Neuronal stem cell (in vitro differentiated cells): ENCODE measurements at regions not wholly inside any gene's neighbourhood (a gene's known extent, or its start where the extent isn't known, plus 50 kb on each side); places are given as distances from the start of the nearest gene placed in this dataset.

Source experiments
- DNase-seq: peaks from one replicate; pipeline ENCODE4 v3.0.0-alpha.2; 2013; ENCODE audit warnings: low spot score
- H2AFZ ChIP-seq: one replicate; pipeline ENCODE4 v1.6.1; 2013; ENCODE audit warnings: mild to moderate bottlenecking, low read length, inconsistent platforms
- H2AK5ac ChIP-seq: 2 replicates; pipeline ENCODE4 v1.6.1; 2013; ENCODE audit warnings: low read depth, mild to moderate bottlenecking, inconsistent platforms, low read length, moderate library complexity, mixed read lengths
- H2BK120ac ChIP-seq: 2 replicates; pipeline ENCODE4 v1.6.1; 2013; ENCODE audit warnings: low read depth, mild to moderate bottlenecking, inconsistent platforms, low read length, moderate library complexity, mixed read lengths
- H2BK12ac ChIP-seq: one replicate; pipeline ENCODE4 v1.6.1; 2013; ENCODE audit warnings: low read length, inconsistent platforms
- H2BK15ac ChIP-seq: 2 replicates; pipeline ENCODE4 v1.6.1; 2013; ENCODE audit warnings: mild to moderate bottlenecking, low read length, inconsistent platforms, mixed read lengths
- H2BK5ac ChIP-seq: one replicate; pipeline ENCODE4 v1.6.1; 2013; ENCODE audit warnings: inconsistent platforms, mild to moderate bottlenecking, low read length, moderate library complexity
- H3K14ac ChIP-seq: one replicate; pipeline ENCODE4 v1.6.1; 2013; ENCODE audit warnings: low read length, inconsistent platforms
- H3K18ac ChIP-seq: 2 replicates; pipeline ENCODE4 v1.6.1; 2013; ENCODE audit warnings: low read length, inconsistent platforms
- H3K23ac ChIP-seq: 2 replicates; pipeline ENCODE4 v1.6.1; 2013; ENCODE audit warnings: low read depth, mild to moderate bottlenecking, mixed read lengths, low read length, inconsistent platforms; ENCODE audit not compliant: poor library complexity
- H3K27ac ChIP-seq: replicated peaks from 3 replicates; pipeline ENCODE4 v1.5.1; 2013; ENCODE audit warnings: low read length, inconsistent platforms
- H3K27me3 ChIP-seq, 3 experiments: 2 replicates each; pipeline ENCODE4 v1.6.1; 2013; ENCODE audit warnings: low read length in 3 of 3, mild to moderate bottlenecking in 2 of 3, inconsistent platforms in 1 of 3, low read depth in 1 of 3, mixed read lengths in 1 of 3, moderate library complexity in 1 of 3; ENCODE audit not compliant: control insufficient read depth in 3 of 3, insufficient read depth in 3 of 3
- H3K36me3 ChIP-seq, 2 donors: replicated peaks in 1 of 2; 2 replicates each; pipeline ENCODE4 v1.6.1; 2013; ENCODE audit warnings: low read length in 2 of 2; ENCODE audit not compliant: control insufficient read depth in 2 of 2, insufficient read depth in 2 of 2
- H3K4ac ChIP-seq: 2 replicates; pipeline ENCODE4 v1.6.1; 2013; ENCODE audit warnings: inconsistent platforms, mild to moderate bottlenecking, low read length, moderate library complexity
- H3K4me1 ChIP-seq, 2 donors: 1 replicate in 1 of 2; 2 replicates in 1 of 2; pipeline ENCODE4 v1.6.1; 2013; ENCODE audit warnings: low read length in 2 of 2, low read depth in 1 of 2; ENCODE audit not compliant: control insufficient read depth in 2 of 2, insufficient read depth in 1 of 2
- H3K4me2 ChIP-seq: one replicate; pipeline ENCODE4 v1.6.1; 2013; ENCODE audit warnings: mild to moderate bottlenecking, low read length, inconsistent platforms; ENCODE audit not compliant: insufficient read depth, poor library complexity, severe bottlenecking
- H3K4me3 ChIP-seq, 2 donors: 2 replicates each; pipeline ENCODE4 v1.5.1; 2013; ENCODE audit warnings: low read length in 2 of 2, mild to moderate bottlenecking in 2 of 2, inconsistent platforms in 1 of 2, moderate library complexity in 1 of 2
- H3K79me1 ChIP-seq: one replicate; pipeline ENCODE4 v1.6.1; 2013; ENCODE audit warnings: low read depth, mild to moderate bottlenecking, inconsistent platforms, low read length, moderate library complexity
- H3K9ac ChIP-seq: one replicate; pipeline ENCODE4 v1.6.1; 2013; ENCODE audit warnings: mild to moderate bottlenecking, low read depth, low read length, inconsistent platforms; ENCODE audit not compliant: poor library complexity
- H3K9me3 ChIP-seq, 2 donors: replicated peaks in 1 of 2; 2 replicates each; pipeline versions ENCODE3 to v1.6.1; 2013; ENCODE audit warnings: low read length in 2 of 2, mild to moderate bottlenecking in 2 of 2, inconsistent platforms in 1 of 2, low read depth in 1 of 2, mixed read lengths in 1 of 2, moderate library complexity in 1 of 2; ENCODE audit not compliant: control insufficient read depth in 2 of 2, insufficient read depth in 1 of 2
- H4K8ac ChIP-seq: one replicate; pipeline ENCODE4 v1.6.1; 2013; ENCODE audit warnings: low read depth, mild to moderate bottlenecking, inconsistent platforms, low read length, moderate library complexity
- H4K91ac ChIP-seq: one replicate; pipeline ENCODE4 v1.6.1; 2013; ENCODE audit warnings: low read length, low read depth, mild to moderate bottlenecking, inconsistent platforms; ENCODE audit not compliant: poor library complexity
- WGBS, 2 donors: extraction: QIAGEN DNeasy Blood & Tissue Kit; methylation state at CpG; one replicate each; pipeline ENCODE4 v1.1.7; 2013; ENCODE audit warnings: missing lambda C conversion rate in 2 of 2, mixed read lengths in 1 of 2; ENCODE audit not compliant: insufficient read length in 2 of 2, insufficient replicate concordance in 1 of 2; ENCODE audit errors: extremely low coverage in 2 of 2; 5-methylcytosine and 5-hydroxymethylcytosine counted together

DNA sequence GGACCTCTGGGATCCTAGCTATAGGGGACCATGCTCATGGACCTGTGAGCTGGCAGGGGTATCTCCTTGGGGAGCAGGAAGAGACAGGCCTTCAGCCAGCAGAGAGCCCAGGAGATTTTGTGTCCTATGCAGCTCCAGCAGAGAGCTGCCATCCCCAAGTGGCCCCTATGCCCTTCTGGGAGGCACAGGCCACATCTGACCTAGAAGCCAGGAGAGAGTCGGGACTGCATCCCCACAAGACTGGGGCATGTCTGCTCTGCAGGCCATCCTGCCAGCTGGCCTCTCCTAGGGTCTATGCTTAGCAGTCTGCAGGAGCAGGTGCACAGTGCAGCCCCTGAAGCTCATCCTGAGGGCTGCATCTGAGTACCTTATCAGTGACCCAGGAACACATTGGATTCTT lies 279.5 kb downstream of the KIF2B start:
- H2BK5ac ChIP-seq, result no peak overlapping the region
- no peak overlapping the region for H3K9ac ChIP-seq
- H3K36me3 ChIP-seq, result no peaks in the 10 kb centered on the region
- H2BK120ac ChIP-seq, result no peak overlapping the region
- DNase-seq, result no peak
- no peak overlapping the region for H2BK15ac ChIP-seq
- H2AFZ ChIP-seq, result no peak overlapping the region
- no peaks in the 10 kb centered on the region for H3K79me1 ChIP-seq
- no peaks in the 10 kb centered on the region for H3K27me3 ChIP-seq
- no peak overlapping the region for H4K91ac ChIP-seq
- H4K8ac ChIP-seq, result no peak overlapping the region
- H3K4me2 ChIP-seq, result no peak overlapping the region
- no CpG with 5 or more reads among the region's 1 CpG for WGBS, 2 donors
- no peaks in the 10 kb centered on the region for H3K4me1 ChIP-seq
- H3K4me3 ChIP-seq, result no peak overlapping the region
- H3K4ac ChIP-seq, result no peak overlapping the region
- H2AK5ac ChIP-seq, result no peak overlapping the region
- H3K27ac ChIP-seq, result no peak overlapping the region
- no peak overlapping the region for H3K23ac ChIP-seq
- H3K9me3 ChIP-seq, result peaks cover 0 to 6% of the 10 kb centered on the region in 2 donors
- no peak overlapping the region for H2BK12ac ChIP-seq
- peak overlapping the region; percentile 75 for H3K14ac ChIP-seq
- no peak overlapping the region for H3K18ac ChIP-seq

DNA sequence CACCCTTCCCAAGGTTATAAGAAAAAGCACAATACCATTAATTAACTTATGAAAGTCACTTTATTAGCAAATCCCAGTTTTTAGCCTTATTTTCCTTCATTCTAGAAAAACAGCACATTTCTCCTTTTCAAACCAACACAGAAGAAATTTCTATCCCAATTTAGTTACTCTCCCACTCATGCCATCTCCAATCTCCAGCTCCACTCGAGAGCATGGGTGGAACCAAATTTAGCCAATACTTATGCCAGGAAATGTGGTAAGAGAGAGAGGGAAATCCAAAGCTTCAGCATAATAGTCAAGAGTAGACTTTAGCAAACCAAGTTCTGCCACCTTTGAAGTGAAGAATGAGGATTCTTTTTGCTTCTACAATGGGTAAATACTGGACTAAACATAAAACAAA lies 288.8 kb downstream of the KIF2B start:
- H3K4me3 ChIP-seq, result no peak overlapping the region
- H3K27me3 ChIP-seq, result no peaks in the 10 kb centered on the region
- H3K4ac ChIP-seq, result no peak overlapping the region
- H3K14ac ChIP-seq, result no peak overlapping the region
- no peak overlapping the region for H2BK120ac ChIP-seq
- H3K9me3 ChIP-seq, result no peaks in the 10 kb centered on the region
- no peak overlapping the region for H3K27ac ChIP-seq
- H2BK5ac ChIP-seq, result no peak overlapping the region
- no peak overlapping the region for H3K23ac ChIP-seq
- no peak overlapping the region for H2BK12ac ChIP-seq
- no peak for DNase-seq
- no peaks in the 10 kb centered on the region for H3K36me3 ChIP-seq
- H3K9ac ChIP-seq, result no peak overlapping the region
- no peak overlapping the region for H3K18ac ChIP-seq
- no peaks in the 10 kb centered on the region for H3K4me1 ChIP-seq
- WGBS, 2 donors, result no CpG with 5 or more reads among the region's 1 CpG
- no peak overlapping the region for H2BK15ac ChIP-seq
- H2AFZ ChIP-seq, result no peak overlapping the region
- H4K91ac ChIP-seq, result no peak overlapping the region
- no peak overlapping the region for H2AK5ac ChIP-seq
- H3K4me2 ChIP-seq, result no peak overlapping the region
- H4K8ac ChIP-seq, result no peak overlapping the region
- H3K79me1 ChIP-seq, result no peaks in the 10 kb centered on the region

DNA sequence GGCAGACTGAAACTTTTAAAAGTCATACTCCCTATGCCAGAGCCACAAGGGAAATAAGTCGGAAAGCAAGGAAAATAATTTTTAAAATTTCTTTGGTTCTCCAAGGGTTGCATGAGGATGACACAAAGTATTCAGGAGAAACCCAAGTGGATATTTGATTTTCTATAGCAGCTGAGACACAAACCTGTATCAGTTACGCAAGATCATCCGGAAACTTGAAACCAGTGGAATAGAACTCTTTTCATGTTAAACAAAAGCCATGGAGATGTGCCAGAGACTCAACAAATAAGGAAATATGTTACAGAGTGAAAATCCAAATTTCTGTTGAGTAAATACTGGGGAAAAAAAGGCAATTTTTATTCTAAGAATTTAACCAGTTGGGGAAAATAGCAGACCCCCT lies 294.7 kb downstream of the KIF2B start:
- Histone ChIP-seq H2AK5ac (no peak overlapping the region), H4K91ac (no peak overlapping the region), H3K27ac (no peak overlapping the region), H2AFZ (no peak overlapping the region), H3K9me3 (no peaks in the 10 kb centered on the region), H3K9ac (no peak overlapping the region), H3K4ac (no peak overlapping the region), H2BK12ac (no peak overlapping the region), H2BK120ac (no peak overlapping the region), H3K18ac (no peak overlapping the region), H2BK5ac (no peak overlapping the region), H3K36me3 (no peaks in the 10 kb centered on the region), H3K4me1 (no peaks in the 10 kb centered on the region), H4K8ac (no peak overlapping the region), H3K27me3 (no peaks in the 10 kb centered on the region), H3K79me1 (no peaks in the 10 kb centered on the region), H2BK15ac (no peak overlapping the region), H3K4me3 (no peak overlapping the region), H3K23ac (no peak overlapping the region), H3K4me2 (no peak overlapping the region), H3K14ac (no peak overlapping the region)
- no peak for DNase-seq
- WGBS, 2 donors, result no CpG with 5 or more reads among the region's 3 CpGs

DNA sequence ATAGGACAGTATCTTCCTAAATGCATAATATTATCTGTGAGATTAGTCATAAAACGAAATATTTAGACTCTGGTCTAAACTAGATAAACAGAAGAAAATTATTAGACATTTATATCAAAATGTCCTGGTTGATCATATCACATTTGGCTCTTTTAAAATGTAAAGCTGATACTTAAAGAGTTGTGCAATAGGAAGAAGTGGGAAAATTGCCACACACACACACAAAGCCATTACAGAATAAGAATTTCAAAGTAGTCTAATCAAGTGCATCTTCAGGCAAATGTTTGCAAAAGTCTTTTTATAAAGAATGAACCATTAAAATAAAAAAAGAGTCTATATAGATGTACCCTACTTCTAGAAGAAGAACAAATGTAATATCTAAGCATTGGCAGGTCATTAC lies 301.7 kb downstream of the KIF2B start:
- H3K4me2 ChIP-seq, result no peak overlapping the region
- H3K23ac ChIP-seq, result no peak overlapping the region
- H2BK120ac ChIP-seq, result no peak overlapping the region
- no peak overlapping the region for H3K18ac ChIP-seq
- no peak overlapping the region for H2BK15ac ChIP-seq
- WGBS, 2 donors, result no CpG with 5 or more reads among the region's 1 CpG
- DNase-seq, result no peak
- no peak overlapping the region for H3K14ac ChIP-seq
- no peaks in the 10 kb centered on the region for H3K36me3 ChIP-seq
- no peak overlapping the region for H3K4me3 ChIP-seq
- no peak overlapping the region for H4K91ac ChIP-seq
- no peaks in the 10 kb centered on the region for H3K79me1 ChIP-seq
- no peak overlapping the region for H2AFZ ChIP-seq
- no peaks in the 10 kb centered on the region for H3K4me1 ChIP-seq
- no peak overlapping the region for H3K9ac ChIP-seq
- no peaks in the 10 kb centered on the region for H3K27me3 ChIP-seq
- H2BK5ac ChIP-seq, result no peak overlapping the region
- H3K27ac ChIP-seq, result no peak overlapping the region
- H2AK5ac ChIP-seq, result no peak overlapping the region
- no peaks in the 10 kb centered on the region for H3K9me3 ChIP-seq
- H4K8ac ChIP-seq, result no peak overlapping the region
- H3K4ac ChIP-seq, result no peak overlapping the region
- H2BK12ac ChIP-seq, result no peak overlapping the region
